ENCODE measurements at regions not wholly inside any gene's neighbourhood (a gene's known extent, or its start where the extent isn't known, plus 50 kb on each side); places are given as distances from the start of the nearest gene placed in this dataset.

DNA sequence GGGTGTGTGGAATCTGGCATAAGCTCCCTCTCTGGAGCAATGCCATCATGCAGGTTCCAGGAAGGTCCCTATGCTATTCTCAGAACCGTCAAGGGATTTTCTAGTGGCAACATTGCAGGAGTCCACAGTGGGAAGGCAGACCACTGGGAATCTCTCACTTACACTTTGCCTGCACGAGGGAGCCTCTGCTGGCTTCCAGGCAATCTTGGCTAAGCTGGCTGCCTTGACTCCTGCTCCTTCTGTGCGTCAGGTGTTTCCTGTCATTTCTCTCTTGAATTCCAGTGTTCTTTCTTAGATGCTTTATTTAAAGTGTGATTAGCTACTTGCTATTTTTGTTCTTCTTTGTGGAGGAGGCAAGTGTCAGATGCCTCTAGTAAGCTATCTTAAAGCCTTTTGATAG is 414.0 kb upstream of the ATP2B1 start:
- no peak for DNase-seq

DNA sequence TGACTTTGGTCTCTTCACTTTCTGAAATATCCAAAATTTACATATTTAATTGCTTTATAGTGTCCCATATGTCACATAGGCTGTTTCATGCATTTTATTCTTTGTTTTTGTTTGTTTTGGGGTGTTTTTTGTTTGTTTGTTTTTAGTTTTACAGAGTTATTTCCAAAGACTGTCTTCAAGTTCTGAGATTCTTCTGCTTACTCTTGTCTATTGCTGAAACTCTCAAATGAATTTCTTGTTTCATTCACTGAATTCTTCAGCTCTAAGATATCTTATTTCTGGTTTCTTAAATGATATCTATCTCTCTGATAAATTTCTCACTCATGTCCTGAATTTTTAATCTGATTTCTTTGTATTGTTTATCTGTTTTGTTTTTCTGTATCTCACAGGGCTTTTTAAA is 412.0 kb upstream of the ATP2B1 start:
- DNase-seq: no peak

DNA sequence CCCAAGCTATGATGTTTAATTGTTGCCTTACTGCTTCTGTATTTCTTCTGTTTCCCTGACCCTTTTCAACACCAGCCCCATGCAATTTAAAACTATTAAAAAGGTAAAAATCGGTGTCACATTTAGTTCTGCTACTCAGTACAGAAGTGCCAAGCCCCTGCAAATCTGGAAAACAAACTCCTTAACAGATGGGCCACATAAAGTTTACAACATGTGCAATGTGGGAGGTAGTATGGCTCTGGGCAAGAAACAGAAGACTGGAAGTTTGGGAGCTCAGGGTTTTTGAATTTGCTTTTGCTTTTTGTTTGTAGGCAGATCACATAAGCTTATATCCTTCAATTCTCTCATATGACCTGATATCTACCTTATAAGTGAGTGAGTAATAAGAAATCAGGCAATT is 404.0 kb upstream of the ATP2B1 start:
- no peak for DNase-seq

DNA sequence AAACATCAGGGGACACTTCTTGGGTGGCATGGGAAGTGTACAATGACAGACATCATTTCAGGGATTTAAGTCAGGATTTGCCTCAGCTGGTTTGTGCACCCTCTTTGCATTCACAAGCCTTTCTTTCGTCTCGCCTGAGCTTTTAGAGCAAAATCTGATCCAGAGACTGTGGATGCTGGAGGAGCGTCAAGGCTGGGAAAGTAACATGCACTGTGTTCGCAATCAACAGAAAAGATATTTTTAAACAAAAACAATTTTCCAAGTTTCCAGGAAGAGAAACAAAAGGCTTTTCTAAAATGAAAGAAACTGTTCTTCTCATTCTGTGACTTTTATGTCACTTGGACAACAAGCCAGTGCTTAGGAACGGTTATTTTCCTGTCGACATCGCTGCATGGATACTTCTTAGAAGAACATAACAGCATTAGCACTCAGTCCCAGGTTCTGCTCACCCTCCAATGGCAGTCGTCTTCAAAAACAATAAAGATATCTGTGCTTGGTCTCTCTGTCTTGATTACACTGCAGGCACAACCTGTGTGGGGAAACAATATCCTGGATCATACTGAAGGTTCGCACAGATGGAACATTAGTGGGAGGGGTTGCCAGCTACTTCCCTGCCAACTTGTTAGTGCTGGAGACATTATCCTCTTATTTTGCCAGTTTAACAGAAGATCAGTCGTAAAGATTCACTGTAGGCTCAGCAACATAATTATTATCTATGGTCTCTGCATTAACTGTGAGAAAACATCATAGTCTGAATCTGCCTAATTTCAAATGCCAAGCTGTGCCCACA is 403.3 kb upstream of the ATP2B1 start:
- DNase-seq: no peak

DNA sequence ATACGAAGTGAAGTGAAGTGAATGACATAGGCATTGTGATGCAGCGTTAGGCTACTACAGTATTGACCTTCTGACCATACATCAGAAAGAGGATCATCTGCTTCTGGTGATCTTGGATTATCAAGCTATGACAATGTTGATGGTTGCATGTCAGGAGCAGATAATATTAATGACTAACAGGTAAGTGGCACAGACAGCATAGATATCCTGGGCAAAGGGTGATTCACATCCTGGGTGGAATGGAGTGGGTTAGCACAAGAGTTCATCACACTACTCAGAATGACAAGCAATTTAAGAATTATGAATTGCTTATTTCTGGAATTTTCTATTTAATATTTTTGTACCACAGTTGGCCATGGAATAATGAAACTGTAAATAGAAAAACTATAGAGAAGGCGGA is 397.9 kb upstream of the ATP2B1 start:
- DNase-seq: no peak

DNA sequence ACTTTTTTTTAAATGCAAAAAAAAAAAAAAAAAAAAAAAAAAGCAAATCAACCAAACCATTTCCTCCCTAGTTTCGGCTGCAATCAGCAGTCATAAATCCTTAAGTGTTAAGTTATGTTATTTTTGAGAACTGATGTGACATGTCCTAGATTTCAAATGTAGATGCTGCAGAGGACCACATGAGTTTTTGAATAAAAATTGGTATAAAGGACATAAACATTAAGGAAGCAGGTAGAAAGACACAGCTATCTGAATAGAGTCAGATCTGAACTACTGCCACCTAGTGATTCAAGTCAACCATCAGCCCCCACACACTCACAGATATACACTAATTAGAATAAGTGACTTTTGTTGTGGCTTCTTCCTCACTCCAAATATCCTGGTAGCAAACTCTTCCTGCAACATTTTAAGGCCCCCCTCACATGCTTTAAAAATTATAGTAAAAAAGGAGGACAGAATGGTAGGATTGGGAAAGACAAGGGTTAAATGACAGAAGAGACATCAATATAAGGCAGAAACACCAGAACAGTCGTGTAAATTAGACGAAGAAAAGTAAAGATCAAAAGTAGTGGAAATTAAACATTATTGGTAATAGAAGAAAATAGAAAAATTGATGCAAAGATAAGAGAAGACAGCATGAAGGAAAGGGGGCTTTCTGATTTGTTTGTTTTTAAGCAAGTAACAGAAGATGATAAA is 394.5 kb upstream of the ATP2B1 start:
- DNase-seq: peak; percentile 32 to 74 (median 47)

DNA sequence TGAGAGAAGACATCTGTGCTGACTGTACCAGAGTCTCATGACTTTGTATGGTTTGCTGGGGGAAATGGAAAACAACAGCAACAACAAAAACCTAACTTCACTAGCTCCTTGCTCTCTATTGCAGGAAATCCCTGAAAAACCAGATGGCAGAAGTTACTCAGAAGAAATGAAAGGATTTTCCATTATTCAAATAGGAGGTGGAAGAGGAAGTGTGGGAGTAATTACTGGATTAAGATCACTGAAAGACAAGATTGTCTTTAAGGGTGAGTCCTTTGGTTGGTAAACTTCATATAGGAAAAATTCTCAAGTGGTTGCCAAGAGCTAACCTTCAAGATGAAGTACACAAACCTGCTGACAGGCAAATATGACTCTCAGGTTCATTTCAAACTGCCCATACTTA is 391.9 kb upstream of the ATP2B1 start:
- no peak for DNase-seq

DNA sequence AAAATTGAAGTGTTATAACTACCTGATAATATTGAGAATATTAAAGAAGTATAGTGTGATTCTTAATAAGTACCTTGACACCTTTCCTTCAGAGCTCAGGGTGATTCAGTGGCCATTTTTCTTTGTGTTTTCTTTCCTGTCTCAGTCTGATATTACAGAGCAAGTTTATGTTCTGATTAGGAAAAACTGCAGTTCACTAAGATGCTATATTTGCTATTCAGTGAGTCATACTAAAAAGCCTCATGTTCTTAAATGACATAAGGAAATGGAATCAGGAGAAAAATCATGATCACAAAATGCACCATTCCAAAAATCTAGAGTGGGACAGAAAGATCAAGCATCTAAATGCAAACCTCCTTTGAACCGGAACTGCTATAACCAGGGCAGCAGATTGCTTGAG is 390.6 kb upstream of the ATP2B1 start:
- no peak for DNase-seq

DNA sequence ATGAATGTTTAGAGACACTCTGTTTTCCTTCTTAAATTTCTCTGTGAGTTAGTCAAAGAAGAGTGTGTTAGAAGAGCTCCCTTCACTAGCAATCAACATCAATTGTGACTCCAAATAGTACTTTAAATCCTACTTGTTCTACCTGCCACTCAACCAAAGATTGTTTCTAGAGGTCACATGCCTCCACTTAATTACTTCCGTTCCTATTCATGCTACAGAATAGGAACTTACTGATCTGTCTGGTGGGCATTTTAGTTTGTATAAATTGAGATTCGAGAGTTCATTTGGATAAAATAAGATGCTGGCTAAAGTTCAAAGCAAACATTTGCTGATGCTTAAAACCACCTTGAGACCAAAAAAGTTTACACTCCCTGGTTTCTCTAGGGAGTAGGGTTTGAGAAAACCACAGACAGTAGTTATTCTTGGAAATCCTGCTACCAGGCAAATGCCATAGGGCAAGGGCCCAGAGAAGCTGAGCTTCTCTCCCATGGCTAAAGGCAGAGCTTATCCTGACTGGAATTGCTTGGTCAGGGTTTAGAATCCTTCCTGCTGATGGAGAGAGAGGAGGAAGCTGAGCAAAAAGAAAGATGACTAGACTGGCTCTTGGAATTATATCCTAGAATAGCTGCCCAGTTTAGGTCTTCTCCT is 389.6 kb upstream of the ATP2B1 start:
- DNase-seq: no peak

DNA sequence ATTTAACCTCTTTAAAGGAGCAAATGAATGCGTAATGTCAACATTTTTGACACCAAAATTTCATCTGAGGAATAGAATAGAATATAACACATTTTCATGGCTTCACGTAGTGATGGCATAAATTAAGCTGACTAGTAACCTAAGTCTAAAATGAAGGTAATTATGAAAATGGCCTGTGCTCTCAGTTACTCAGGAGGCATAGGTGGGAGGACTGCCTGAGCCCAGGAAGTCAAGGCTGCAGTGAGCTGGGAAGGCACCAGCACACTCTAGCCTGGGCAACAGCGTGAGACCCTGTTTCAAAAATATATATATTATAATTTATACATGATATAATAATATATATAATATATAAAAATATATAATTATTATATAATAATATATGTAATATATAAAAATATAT is 383.2 kb upstream of the ATP2B1 start:
- no peak for DNase-seq

DNA sequence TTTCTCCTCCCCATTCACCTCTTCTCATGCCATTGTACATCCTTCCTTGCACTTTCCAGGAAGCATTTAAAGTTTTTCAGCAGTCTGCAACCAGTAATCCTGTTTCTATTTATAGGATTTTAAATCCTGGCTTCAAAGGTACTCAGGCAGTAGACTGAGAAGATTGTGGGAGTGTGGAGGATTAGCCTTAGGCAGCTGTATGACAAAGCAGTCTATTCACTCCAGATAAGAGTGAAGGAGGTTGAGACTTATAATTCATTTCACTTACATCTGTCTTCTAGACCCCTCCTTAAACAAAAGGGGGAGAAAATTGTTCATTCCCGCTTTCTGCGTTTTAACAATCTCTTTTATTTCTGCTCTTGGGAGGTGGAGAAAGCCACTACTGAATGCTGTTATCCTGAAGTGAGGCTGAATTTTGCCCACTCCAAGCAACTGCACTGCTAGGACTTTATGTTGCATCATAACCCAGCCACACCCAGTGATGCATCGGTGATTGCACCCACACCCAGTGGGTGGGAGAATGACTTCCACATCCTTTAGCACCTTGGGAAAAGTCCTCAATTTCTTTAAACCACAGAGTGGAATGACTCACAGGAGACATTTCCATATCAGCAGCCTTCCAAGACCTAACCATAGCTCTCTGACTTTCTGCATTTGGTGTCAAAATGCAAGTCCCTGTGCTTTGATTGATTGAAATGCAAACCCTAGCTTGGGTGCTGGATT is 382.5 kb upstream of the ATP2B1 start:
- peak; percentile 67 to 84 (median 76) for DNase-seq

DNA sequence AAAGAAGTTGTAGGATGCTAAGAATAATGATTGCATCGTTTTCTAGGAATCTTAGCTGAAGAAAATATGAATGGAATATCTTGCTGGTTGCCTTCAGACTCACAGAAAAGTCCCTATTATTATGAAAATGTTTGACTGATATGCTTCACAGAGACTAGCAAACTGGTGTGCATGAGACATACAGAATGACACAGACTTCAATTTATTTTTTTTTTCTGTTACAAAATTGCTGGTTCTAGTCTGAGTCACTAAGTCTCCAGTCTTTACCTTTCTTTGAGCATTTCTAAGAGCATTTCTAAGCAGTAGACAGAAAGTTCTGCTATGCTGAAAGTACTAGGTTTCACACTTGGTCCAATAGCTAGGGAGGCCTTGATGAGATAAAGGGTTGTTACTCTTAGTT is 377.6 kb upstream of the ATP2B1 start:
- no peak for DNase-seq

DNA sequence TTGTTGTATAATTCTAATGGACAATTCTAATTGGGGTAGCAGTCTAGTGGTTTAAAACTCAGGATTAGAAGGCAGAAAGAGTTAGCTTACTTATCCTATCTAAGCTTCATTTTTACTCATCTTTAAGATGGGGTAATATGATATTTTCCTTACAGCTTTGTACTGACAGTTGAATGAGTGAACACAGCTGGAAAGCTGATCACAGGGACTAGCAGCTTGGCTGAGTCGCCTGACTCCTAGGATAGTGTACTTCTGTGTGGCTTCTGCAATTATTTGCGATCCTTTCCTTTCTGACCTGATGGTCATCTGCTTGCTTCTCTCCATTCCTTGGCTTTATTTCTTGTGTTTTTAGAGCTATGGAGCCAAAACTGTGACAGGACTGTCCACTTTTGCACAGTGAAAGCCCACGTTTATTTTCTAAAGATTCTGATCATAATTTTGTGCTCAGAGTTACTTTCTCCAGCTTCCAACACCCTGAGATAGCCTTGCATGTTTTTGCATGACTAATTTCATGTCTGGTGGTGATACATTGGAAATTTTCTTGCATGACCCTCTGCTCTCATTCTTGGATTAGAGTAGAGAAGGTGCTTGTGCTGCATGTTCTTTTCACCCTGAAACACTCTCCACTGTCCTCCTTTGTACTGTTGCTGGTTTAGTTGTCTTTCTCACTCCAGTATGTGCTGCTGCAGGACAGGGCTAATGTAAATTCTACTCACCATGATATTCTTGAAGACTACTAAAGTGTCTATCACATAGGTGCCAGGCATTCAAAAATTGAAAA is 377.0 kb upstream of the ATP2B1 start:
- no peak for DNase-seq

DNA sequence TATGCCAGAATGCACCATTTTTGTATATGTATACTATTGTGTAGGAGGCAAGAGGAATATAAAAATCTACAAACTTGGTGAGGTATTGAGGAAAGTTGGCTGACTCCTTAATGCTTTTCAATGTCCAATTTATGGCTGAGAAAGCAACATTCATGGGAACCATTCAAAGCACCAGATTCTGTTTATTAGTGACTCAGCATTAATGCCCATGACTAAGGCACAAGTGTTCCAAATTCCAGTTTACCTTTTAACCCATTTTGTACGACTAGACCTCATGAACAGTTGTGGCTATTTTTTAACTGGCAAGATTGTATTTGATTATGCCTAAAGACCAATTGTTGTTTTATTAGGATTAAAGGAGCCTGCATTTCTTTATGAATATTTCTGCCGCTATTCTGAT is 375.4 kb upstream of the ATP2B1 start:
- no peak for DNase-seq

DNA sequence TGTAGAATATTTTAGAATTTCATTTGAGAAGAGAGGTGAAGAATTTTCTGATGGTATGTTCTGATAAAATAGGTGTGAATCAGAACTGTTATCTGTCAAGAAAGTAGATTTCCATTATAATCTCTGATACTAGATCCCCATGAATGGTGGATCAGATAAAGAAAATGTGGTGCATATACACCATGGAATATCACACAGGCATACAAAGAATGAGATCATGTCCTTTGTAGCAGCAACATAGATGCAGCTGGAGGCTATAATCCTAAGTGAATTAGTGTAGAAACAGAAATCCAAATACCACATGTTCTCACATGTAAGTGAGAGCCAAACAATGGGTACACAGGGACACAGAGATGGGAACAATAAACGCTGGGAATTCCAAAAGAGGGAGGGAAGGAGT is 372.0 kb upstream of the ATP2B1 start:
- DNase-seq: no peak

DNA sequence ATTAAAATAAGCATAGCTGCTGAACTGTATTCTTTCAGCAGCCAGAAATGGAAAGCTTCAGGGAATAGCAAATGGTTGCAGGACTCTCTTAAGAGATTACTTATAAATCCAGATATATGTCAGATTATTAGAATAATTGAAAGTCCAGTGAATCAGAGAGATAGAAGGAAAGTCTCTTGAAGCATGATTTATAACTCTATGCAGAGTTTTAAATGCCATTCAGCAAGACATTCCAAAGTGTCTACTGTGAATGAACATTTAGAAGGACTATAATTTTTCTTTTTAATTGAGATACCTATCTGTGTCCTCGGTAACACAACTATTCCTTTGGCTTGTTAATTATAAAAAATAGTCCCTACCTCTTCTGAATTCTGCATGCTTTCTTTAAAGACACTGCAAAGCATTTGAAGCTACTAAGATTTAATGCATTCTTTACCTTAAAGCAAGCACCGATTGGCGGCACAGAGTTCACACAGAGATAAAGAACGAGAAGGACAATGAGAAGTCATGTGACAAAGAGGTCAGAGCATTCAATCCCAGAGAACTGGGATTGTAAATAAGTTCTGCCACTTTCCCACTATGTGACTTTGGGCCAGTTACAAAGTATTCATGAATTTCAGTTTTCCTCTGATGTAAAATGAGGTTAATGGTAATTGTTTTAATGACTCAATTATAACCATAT is 371.0 kb upstream of the ATP2B1 start:
- no peak for DNase-seq

DNA sequence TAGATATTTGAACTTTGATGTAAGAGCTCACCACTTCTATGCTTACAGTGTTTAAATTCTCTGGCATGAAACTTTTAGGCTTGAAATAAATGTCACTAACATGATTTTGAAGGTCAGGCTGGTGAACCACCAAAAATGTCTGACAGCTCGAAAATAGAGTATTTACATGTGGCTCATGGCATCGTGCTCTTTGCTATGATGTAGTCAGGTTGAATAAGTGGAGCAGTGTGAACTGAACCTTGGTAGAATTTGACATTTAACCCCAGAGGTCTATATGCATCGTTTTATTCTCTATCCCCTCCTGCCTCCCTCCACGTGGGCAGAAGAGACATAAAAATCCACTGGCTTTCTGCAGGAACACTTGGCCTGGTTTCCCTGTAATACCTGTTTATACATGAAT is 369.7 kb upstream of the ATP2B1 start:
- no peak for DNase-seq

DNA sequence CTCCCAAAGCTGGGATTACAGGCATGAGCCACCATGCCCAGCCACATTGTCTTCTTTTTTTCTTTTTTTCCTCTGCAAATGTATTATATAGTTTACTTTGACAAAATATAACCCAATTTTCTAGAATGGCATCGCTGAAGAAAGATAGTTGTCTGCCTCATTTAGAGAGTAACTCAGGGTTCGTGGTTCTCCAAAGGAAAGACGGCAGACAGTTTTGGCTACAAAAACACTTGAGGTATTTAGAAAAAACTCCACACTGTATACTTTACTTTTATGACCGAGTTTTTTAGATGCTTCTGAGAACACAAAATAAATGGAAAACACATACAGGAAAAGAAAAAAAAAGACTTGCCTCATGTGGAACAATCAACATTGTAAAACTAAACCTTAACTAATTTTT is 369.1 kb upstream of the ATP2B1 start:
- DNase-seq: no peak

DNA sequence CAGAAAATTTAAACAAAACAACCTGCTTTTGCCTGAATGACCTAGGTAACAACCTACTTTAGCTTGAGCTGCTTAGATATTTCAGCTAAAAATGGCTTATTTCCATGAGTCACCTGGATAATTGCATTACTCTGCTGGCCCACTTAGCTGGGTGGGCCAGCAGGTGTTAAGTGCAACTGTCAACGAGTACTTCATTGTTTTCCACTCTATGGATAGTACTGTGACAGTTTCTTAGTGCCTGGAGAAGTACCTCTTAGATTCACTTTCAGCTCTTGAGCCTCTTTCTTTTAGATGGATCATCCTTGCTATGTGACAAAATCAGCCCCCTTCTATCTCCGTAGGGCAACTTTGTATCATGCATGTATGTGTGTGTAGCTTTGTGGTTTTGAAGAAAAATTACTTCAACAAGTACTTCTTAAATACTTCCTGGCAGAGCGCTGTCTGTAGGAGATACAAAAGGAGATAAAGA is 368.2 kb upstream of the ATP2B1 start:
- DNase-seq: no peak

DNA sequence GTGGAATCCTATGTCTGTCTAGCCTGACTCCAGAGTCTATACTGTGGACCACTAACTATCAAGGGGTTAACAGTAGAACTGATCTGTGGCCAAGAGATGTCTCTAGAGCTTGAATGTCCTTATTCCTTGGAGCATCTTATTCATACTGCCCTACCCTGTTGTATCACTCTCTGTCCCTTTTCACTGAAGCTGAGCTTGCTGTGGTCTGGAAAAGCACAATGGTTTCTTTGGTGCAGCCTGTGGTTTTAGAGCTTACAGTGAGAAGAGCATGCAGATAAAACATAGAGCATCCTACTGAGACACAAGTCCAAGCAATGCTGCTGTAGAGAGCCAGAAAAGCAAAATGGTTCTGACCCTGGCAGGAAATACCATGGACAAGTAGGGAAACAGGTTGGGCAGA is 367.0 kb upstream of the ATP2B1 start:
- no peak for DNase-seq

DNA sequence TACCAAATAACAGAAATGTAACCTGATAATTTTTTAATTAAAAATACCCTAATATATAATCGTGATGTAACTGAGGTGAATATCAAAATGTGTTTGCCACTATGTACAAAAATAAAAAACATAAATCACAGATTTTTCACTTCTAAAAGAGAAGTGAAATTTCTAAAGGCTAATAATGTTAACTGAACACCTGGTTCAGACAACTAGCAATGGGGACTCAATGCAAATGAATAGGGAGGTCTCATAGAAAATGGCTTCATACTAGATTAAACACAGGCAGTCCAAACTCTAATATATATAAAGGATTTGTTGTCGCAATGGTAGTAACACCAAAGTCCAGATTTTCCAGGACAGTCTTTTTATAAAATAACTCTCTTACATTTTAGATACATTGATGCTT is 365.4 kb upstream of the ATP2B1 start:
- no peak for DNase-seq

DNA sequence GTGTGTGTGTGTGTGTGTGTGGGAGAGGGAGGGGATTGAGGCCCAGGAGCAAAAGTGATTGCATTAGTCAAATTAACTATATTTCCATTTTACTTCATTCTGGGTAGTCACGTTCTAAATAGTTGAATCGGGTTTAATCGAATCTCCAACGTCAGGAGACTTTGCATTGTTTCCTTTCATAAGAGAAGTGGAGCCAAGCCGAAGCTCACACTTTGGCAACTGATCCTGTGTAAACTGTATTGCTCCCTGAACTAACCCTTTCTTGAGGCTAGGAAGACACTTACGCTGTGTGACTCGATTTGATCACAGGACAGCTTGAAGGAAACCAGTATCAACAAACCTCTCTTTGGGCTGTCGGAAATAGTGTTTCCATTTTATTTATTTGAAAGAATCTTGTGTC is 363.4 kb upstream of the ATP2B1 start:
- no peak for DNase-seq

Measured in suppressor macrophage (primary cell).